Activated T-helper 1 cell treated with anti-CD3 and anti-CD28 coated beads, Interleukin-2, amount 50 U/mL, for 16 hours (primary cell): ENCODE measurements at regions not wholly inside any gene's neighbourhood (a gene's known extent, or its start where the extent isn't known, plus 50 kb on each side); places are given as distances from the start of the nearest gene placed in this dataset.
"Not testable (repeated sequence)": the region's sequence is repeated elsewhere in the genome, so short reads cannot be mapped to it uniquely, and the experiment has no call there.

ENCODE experiments used
- DNase-seq, 2 donors: peaks; one replicate each; pipeline ENCODE4 v3.0.0-alpha.2; 2020; ENCODE audit warnings: low read depth in 1 of 2, low spot score in 1 of 2

GRCh38 chr2:57126410-57126809 is 920.2 kb upstream of the VRK2 start:
- no peak for DNase-seq

GRCh38 chr2:57139179-57139578 is 907.4 kb upstream of the VRK2 start:
- no peak for DNase-seq

- DNase-seq, result no peak
Measured at GRCh38 chr2:57141269-57141668, 905.3 kb upstream of the VRK2 start.

GRCh38 chr2:57146951-57147350 is 899.7 kb upstream of the VRK2 start:
- DNase-seq, result no peak

GRCh38 chr2:57156231-57156924 is 890.2 kb upstream of the VRK2 start:
- no peak for DNase-seq

- no peak for DNase-seq
Measured at GRCh38 chr2:57160976-57161375, 885.6 kb upstream of the VRK2 start.

GRCh38 chr2:57177176-57177575 is 869.4 kb upstream of the VRK2 start:
- no peak for DNase-seq

- DNase-seq, result no peak
Measured at GRCh38 chr2:57180042-57180567, 866.5 kb upstream of the VRK2 start.

- no peak for DNase-seq
Measured at GRCh38 chr2:57180678-57181077, 865.9 kb upstream of the VRK2 start.

GRCh38 chr2:57181315-57182038 is 865.1 kb upstream of the VRK2 start:
- DNase-seq, result no peak

GRCh38 chr2:57182916-57183315 is 863.7 kb upstream of the VRK2 start:
- DNase-seq, result no peak

- DNase-seq, result no peak
Measured at GRCh38 chr2:57185568-57185967, 861.0 kb upstream of the VRK2 start.

- no peak for DNase-seq
Measured at GRCh38 chr2:57190007-57190406, 856.6 kb upstream of the VRK2 start.

GRCh38 chr2:57199663-57200062 is 846.9 kb upstream of the VRK2 start:
- no peak for DNase-seq

GRCh38 chr2:57204364-57204763 is 842.2 kb upstream of the VRK2 start:
- no peak for DNase-seq

GRCh38 chr2:57205241-57205640 is 841.4 kb upstream of the VRK2 start:
- DNase-seq, result no peak

GRCh38 chr2:57207191-57207590 is 839.4 kb upstream of the VRK2 start:
- DNase-seq, result no peak

- no peak for DNase-seq
Measured at GRCh38 chr2:57209799-57210198, 836.8 kb upstream of the VRK2 start.

- DNase-seq, result no peak
Measured at GRCh38 chr2:57210855-57211254, 835.8 kb upstream of the VRK2 start.

- no peak for DNase-seq
Measured at GRCh38 chr2:57217013-57217412, 829.6 kb upstream of the VRK2 start.

GRCh38 chr2:57218206-57218605 is 828.4 kb upstream of the VRK2 start:
- no peak for DNase-seq

GRCh38 chr2:57229706-57230105 is 816.9 kb upstream of the VRK2 start:
- not testable (repeated sequence) for DNase-seq

- not testable (repeated sequence) for DNase-seq
Measured at GRCh38 chr2:57232341-57232740, 814.3 kb upstream of the VRK2 start.
